GM12878 (cell line): ENCODE measurements at regions not wholly inside any gene's neighbourhood (a gene's known extent, or its start where the extent isn't known, plus 50 kb on each side); places are given as distances from the start of the nearest gene placed in this dataset.

Experiments
- EGR1 ChIP-seq, 2 experiments: IDR thresholded peaks; 1 replicate in 1 of 2; 2 replicates in 1 of 2; pipeline ENCODE4 v1.6.1; 2011 to 2012; ENCODE audit warnings: low read depth in 2 of 2, low read length in 2 of 2, borderline replicate concordance in 1 of 2, mild to moderate bottlenecking in 1 of 2, moderate library complexity in 1 of 2
- FOXM1 ChIP-seq: IDR thresholded peaks from 2 replicates; pipeline ENCODE4 v1.6.1; 2012; ENCODE audit warnings: low read depth, mild to moderate bottlenecking, inconsistent platforms, low read length, moderate library complexity
- MEF2A ChIP-seq: IDR thresholded peaks from 2 replicates; pipeline ENCODE4 v1.6.1; 2011; ENCODE audit warnings: low read depth, mild to moderate bottlenecking, low read length, moderate library complexity; ENCODE audit not compliant: insufficient read depth
- NFYA ChIP-seq: IDR thresholded peaks from 2 replicates; pipeline ENCODE4 v1.6.1; 2011; ENCODE audit warnings: low read depth, mild to moderate bottlenecking, low read length, improper control_type of control experiment, borderline replicate concordance
- NR2C2 ChIP-seq: IDR thresholded peaks from 2 replicates; pipeline ENCODE4 v1.6.1; 2011; ENCODE audit warnings: borderline replicate concordance, low read depth; ENCODE audit not compliant: control insufficient read depth, insufficient read length
- STAT3 ChIP-seq: IDR thresholded peaks from 2 replicates; pipeline ENCODE4 v1.6.1; 2011; ENCODE audit warnings: low read depth, low read length, improper control_type of control experiment
- TCF3 ChIP-seq: IDR thresholded peaks from 2 replicates; pipeline ENCODE4 v1.6.1; 2012; ENCODE audit warnings: low read depth, mild to moderate bottlenecking, low read length, borderline replicate concordance; ENCODE audit not compliant: insufficient read depth
- TF ChIP-seq, protein P1 (sequence below): IDR thresholded peaks from 2 replicates; pipeline ENCODE4 v1.6.1; 2012; ENCODE audit warnings: low read length, inconsistent platforms
- TF ChIP-seq, protein P2 (sequence below): fragments of 450-650 bp; IDR thresholded peaks from 2 replicates; pipeline ENCODE4 v1.6.1; 2016; ENCODE audit warnings: mild to moderate bottlenecking
- TF ChIP-seq, protein P3 (sequence below): fragments of 450-650 bp; IDR thresholded peaks from 2 replicates; pipeline ENCODE4 v1.6.1; 2017; ENCODE audit warnings: antibody characterized with exemption, mild to moderate bottlenecking, moderate library complexity
- TF ChIP-seq, protein P4 (sequence below): IDR thresholded peaks from 2 replicates; pipeline ENCODE4 v1.6.1; 2012; ENCODE audit warnings: low read depth, low read length, improper control_type of control experiment
- TF ChIP-seq, protein P5 (sequence below): fragments of 450-650 bp; IDR thresholded peaks from 2 replicates; pipeline ENCODE4 v1.6.1; 2017; ENCODE audit warnings: mild to moderate bottlenecking
- TF ChIP-seq, protein P6 (sequence below): IDR thresholded peaks from 2 replicates; pipeline ENCODE4 v1.6.1; 2012; ENCODE audit warnings: improper control_type of control experiment, low read depth, low read length; ENCODE audit not compliant: insufficient replicate concordance

DNA sequence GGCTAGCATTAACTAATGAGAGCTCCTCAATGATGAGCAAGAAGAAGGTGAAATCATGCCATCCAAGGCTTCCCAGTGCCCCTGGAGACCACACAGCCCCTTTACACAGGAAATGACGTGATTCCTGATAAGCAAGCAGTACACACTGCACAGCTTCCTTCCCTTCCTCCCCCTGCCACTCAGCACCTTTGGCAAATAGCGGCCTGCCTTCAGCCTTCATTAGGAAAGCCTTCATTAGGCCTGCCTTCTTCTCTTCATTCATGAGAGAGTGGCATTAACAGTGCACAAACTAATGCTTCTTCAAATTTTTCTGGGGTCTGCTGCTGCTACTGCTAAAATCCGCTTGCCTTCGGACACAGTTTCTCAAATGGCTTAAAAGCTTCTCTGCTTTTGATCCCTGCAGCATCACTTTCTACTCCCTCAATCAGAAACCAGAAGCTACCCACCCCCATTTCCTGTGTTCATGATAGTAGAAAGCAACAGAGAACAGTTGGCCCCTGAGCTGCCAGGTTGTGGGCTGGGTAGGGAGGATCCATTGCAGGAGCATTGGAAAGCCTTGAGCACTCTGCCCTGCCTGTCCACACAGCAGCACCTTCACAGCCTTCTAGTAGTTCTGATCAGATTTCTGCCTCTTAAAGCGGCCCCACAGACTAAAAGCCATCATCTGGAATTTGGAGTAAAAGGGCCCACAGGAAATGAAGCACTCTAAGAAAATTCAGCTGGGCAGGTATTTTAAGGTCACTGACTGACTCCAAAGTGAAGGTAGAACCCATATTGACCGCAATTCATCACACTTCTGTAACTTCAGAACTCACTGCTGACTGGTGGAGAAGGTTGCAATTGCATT lies 103.8 kb upstream of the ETV6 start (continued):
- TF ChIP-seq, protein P1, sequence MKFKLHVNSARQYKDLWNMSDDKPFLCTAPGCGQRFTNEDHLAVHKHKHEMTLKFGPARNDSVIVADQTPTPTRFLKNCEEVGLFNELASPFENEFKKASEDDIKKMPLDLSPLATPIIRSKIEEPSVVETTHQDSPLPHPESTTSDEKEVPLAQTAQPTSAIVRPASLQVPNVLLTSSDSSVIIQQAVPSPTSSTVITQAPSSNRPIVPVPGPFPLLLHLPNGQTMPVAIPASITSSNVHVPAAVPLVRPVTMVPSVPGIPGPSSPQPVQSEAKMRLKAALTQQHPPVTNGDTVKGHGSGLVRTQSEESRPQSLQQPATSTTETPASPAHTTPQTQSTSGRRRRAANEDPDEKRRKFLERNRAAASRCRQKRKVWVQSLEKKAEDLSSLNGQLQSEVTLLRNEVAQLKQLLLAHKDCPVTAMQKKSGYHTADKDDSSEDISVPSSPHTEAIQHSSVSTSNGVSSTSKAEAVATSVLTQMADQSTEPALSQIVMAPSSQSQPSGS = peak; percentile 30
- no peak for TF ChIP-seq NFYA
- TF ChIP-seq, protein P2, sequence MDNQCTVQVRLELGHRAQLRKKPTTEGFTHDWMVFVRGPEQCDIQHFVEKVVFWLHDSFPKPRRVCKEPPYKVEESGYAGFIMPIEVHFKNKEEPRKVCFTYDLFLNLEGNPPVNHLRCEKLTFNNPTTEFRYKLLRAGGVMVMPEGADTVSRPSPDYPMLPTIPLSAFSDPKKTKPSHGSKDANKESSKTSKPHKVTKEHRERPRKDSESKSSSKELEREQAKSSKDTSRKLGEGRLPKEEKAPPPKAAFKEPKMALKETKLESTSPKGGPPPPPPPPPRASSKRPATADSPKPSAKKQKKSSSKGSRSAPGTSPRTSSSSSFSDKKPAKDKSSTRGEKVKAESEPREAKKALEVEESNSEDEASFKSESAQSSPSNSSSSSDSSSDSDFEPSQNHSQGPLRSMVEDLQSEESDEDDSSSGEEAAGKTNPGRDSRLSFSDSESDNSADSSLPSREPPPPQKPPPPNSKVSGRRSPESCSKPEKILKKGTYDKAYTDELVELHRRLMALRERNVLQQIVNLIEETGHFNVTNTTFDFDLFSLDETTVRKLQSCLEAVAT = peak; percentile 68; the same call in 1 of the 2 replicates
- no peak for TF ChIP-seq TCF3
- TF ChIP-seq STAT3 = no peak
- TF ChIP-seq, protein P3, sequence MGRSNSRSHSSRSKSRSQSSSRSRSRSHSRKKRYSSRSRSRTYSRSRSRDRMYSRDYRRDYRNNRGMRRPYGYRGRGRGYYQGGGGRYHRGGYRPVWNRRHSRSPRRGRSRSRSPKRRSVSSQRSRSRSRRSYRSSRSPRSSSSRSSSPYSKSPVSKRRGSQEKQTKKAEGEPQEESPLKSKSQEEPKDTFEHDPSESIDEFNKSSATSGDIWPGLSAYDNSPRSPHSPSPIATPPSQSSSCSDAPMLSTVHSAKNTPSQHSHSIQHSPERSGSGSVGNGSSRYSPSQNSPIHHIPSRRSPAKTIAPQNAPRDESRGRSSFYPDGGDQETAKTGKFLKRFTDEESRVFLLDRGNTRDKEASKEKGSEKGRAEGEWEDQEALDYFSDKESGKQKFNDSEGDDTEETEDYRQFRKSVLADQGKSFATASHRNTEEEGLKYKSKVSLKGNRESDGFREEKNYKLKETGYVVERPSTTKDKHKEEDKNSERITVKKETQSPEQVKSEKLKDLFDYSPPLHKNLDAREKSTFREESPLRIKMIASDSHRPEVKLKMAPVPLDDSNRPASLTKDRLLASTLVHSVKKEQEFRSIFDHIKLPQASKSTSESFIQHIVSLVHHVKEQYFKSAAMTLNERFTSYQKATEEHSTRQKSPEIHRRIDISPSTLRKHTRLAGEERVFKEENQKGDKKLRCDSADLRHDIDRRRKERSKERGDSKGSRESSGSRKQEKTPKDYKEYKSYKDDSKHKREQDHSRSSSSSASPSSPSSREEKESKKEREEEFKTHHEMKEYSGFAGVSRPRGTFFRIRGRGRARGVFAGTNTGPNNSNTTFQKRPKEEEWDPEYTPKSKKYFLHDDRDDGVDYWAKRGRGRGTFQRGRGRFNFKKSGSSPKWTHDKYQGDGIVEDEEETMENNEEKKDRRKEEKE = no peak
- TF ChIP-seq, protein P4, sequence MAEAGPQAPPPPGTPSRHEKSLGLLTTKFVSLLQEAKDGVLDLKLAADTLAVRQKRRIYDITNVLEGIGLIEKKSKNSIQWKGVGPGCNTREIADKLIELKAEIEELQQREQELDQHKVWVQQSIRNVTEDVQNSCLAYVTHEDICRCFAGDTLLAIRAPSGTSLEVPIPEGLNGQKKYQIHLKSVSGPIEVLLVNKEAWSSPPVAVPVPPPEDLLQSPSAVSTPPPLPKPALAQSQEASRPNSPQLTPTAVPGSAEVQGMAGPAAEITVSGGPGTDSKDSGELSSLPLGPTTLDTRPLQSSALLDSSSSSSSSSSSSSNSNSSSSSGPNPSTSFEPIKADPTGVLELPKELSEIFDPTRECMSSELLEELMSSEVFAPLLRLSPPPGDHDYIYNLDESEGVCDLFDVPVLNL = no peak
- TF ChIP-seq, protein P5, sequence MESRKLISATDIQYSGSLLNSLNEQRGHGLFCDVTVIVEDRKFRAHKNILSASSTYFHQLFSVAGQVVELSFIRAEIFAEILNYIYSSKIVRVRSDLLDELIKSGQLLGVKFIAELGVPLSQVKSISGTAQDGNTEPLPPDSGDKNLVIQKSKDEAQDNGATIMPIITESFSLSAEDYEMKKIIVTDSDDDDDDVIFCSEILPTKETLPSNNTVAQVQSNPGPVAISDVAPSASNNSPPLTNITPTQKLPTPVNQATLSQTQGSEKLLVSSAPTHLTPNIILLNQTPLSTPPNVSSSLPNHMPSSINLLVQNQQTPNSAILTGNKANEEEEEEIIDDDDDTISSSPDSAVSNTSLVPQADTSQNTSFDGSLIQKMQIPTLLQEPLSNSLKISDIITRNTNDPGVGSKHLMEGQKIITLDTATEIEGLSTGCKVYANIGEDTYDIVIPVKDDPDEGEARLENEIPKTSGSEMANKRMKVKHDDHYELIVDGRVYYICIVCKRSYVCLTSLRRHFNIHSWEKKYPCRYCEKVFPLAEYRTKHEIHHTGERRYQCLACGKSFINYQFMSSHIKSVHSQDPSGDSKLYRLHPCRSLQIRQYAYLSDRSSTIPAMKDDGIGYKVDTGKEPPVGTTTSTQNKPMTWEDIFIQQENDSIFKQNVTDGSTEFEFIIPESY = no peak
- TF ChIP-seq NR2C2 = no peak
- TF ChIP-seq MEF2A = 0 out of 2 replicates have a peak, but pooled peaks have one; percentile 25
- TF ChIP-seq EGR1 (IDR thresholded peaks at IDR 0.05; ENCODE audit: borderline replicate concordance in 1 of 2, low read depth in 2 of 2, low read length in 2 of 2) = no peak
- TF ChIP-seq, protein P6, sequence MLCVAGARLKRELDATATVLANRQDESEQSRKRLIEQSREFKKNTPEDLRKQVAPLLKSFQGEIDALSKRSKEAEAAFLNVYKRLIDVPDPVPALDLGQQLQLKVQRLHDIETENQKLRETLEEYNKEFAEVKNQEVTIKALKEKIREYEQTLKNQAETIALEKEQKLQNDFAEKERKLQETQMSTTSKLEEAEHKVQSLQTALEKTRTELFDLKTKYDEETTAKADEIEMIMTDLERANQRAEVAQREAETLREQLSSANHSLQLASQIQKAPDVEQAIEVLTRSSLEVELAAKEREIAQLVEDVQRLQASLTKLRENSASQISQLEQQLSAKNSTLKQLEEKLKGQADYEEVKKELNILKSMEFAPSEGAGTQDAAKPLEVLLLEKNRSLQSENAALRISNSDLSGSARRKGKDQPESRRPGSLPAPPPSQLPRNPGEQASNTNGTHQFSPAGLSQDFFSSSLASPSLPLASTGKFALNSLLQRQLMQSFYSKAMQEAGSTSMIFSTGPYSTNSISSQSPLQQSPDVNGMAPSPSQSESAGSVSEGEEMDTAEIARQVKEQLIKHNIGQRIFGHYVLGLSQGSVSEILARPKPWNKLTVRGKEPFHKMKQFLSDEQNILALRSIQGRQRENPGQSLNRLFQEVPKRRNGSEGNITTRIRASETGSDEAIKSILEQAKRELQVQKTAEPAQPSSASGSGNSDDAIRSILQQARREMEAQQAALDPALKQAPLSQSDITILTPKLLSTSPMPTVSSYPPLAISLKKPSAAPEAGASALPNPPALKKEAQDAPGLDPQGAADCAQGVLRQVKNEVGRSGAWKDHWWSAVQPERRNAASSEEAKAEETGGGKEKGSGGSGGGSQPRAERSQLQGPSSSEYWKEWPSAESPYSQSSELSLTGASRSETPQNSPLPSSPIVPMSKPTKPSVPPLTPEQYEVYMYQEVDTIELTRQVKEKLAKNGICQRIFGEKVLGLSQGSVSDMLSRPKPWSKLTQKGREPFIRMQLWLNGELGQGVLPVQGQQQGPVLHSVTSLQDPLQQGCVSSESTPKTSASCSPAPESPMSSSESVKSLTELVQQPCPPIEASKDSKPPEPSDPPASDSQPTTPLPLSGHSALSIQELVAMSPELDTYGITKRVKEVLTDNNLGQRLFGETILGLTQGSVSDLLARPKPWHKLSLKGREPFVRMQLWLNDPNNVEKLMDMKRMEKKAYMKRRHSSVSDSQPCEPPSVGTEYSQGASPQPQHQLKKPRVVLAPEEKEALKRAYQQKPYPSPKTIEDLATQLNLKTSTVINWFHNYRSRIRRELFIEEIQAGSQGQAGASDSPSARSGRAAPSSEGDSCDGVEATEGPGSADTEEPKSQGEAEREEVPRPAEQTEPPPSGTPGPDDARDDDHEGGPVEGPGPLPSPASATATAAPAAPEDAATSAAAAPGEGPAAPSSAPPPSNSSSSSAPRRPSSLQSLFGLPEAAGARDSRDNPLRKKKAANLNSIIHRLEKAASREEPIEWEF = no peak
- peak; percentile 77 for TF ChIP-seq FOXM1
